Tibial nerve (tissue), 4 donors: ENCODE measurements at regions not wholly inside any gene's neighbourhood (a gene's known extent, or its start where the extent isn't known, plus 50 kb on each side); places are given as distances from the start of the nearest gene placed in this dataset.

Experiments
- DNase-seq, 2 donors: peaks; one replicate each; pipeline ENCODE4 v3.0.0-alpha.2; 2019; ENCODE audit warnings: low spot score in 2 of 2
- H3K27ac ChIP-seq, 4 donors: fragments of 200-600 bp; sonication (generic) in 3 of 4; one replicate each; pipeline ENCODE4 v1.5.1; 2017 to 2019; ENCODE audit warnings: mild to moderate bottlenecking in 1 of 4
- H3K27me3 ChIP-seq, 2 donors: fragments of 200-600 bp; sonication (generic) in 1 of 2; one replicate each; pipeline versions ENCODE4 v1.5.1 to v1.6.0; 2017 to 2019
- H3K36me3 ChIP-seq, 3 donors: fragments of 200-600 bp; sonication (generic); one replicate each; pipeline ENCODE4 v1.5.1; 2018 to 2019
- H3K4me1 ChIP-seq, 4 donors: fragments of 200-600 bp; sonication (generic) in 3 of 4; one replicate each; pipeline ENCODE4 v1.5.1; 2017 to 2019
- H3K4me3 ChIP-seq, 4 donors: fragments of 200-600 bp; sonication (generic) in 3 of 4; one replicate each; pipeline ENCODE4 v1.5.1; 2017 to 2019; ENCODE audit warnings: mild to moderate bottlenecking in 1 of 4, moderate library complexity in 1 of 4
- H3K9me3 ChIP-seq, 4 donors: fragments of 200-600 bp; sonication (generic) in 3 of 4; one replicate each; pipeline ENCODE4 v1.5.1; 2017 to 2019
- EP300 ChIP-seq, 2 donors: sonication (generic); formaldehyde crosslinking; IDR thresholded peaks; one replicate each; pipeline ENCODE4 v1.6.1; 2017; ENCODE audit warnings: antibody characterized with exemption in 2 of 2, mild to moderate bottlenecking in 1 of 2
- POLR2A ChIP-seq, 2 donors: fragments of 450-650 bp; IDR thresholded peaks; one replicate each; pipeline ENCODE4 v1.6.1; 2017; ENCODE audit warnings: antibody characterized with exemption in 2 of 2, mild to moderate bottlenecking in 2 of 2, moderate library complexity in 2 of 2
- WGBS, 2 donors: methylation state at CpG; one replicate each; pipeline ENCODE4 v1.1.5; 2018; 5-methylcytosine and 5-hydroxymethylcytosine counted together
- TF ChIP-seq, protein P1 (sequence below), 5 experiments: fragments of 200-600 bp in 3 of 5; fragments of 450-650 bp in 2 of 5; sonication (generic) in 3 of 5; IDR thresholded peaks; one replicate each; pipeline ENCODE4 v1.5.1; 2016 to 2019; ENCODE audit warnings: antibody characterized with exemption in 5 of 5, mild to moderate bottlenecking in 3 of 5, moderate library complexity in 2 of 5

DNA sequence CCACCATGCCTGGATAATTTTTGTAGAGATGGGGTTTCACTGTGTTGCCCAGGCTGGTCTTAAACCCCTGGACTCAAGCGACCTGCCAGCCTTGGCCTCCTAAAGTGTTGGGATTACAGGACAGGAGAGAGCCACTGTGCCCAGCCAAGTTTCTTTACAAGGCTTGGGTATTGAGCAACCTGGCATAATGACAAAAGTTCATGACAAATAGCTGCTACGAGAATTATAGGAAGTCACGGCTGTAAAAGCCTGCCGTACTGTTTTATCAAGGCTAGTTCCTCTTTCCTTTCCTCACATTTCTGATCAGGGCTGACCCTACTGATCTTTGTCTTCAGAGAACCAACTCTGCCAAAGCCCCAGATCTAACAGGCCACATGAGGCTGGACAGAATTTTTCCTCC, 490.4 kb upstream of the SPRED2 start:
- TF ChIP-seq POLR2A (IDR thresholded peaks at IDR 0.05) (no peak), EP300 (IDR thresholded peaks at IDR 0.05) (peak in 1 of 2 donors; percentile 35)
- Histone ChIP-seq H3K36me3 (no peaks in the 10 kb centered on the region), H3K4me1 (no peaks in the 10 kb centered on the region), H3K27ac (no peak overlapping the region), H3K4me3 (no peak overlapping the region), H3K27me3 (no peaks in the 10 kb centered on the region), H3K9me3 (no peaks in the 10 kb centered on the region)
- 52 to 53% methylated on average over 4 of the region's 4 CpGs for WGBS, 2 donors
- peak in 1 of 2 donors; percentile 57 for DNase-seq

DNA sequence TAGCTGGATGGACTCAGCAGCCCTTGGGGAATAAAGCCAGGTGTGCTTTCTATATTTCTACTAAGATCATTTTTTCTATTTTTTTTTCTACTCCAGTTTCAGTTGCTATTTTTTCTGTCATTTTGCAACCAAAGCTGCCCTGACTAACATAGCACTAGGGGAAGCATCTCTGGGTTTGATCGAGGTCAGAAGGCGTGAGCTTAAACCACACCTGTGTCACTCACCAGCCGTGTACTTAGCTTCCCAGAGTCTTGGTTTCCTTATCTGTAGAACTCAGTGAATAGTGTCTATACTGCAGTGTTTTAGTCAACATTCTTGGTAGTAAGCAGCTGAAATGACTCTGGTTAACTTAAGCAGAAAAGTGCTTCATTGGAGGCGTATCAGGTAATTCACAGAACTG, 489.6 kb upstream of the SPRED2 start:
- Histone ChIP-seq H3K9me3 (no peaks in the 10 kb centered on the region), H3K27me3 (no peaks in the 10 kb centered on the region), H3K4me3 (no peak overlapping the region), H3K27ac (no peak overlapping the region), H3K36me3 (no peaks in the 10 kb centered on the region), H3K4me1 (no peaks in the 10 kb centered on the region)
- DNase-seq: no peak
- TF ChIP-seq, protein P1, sequence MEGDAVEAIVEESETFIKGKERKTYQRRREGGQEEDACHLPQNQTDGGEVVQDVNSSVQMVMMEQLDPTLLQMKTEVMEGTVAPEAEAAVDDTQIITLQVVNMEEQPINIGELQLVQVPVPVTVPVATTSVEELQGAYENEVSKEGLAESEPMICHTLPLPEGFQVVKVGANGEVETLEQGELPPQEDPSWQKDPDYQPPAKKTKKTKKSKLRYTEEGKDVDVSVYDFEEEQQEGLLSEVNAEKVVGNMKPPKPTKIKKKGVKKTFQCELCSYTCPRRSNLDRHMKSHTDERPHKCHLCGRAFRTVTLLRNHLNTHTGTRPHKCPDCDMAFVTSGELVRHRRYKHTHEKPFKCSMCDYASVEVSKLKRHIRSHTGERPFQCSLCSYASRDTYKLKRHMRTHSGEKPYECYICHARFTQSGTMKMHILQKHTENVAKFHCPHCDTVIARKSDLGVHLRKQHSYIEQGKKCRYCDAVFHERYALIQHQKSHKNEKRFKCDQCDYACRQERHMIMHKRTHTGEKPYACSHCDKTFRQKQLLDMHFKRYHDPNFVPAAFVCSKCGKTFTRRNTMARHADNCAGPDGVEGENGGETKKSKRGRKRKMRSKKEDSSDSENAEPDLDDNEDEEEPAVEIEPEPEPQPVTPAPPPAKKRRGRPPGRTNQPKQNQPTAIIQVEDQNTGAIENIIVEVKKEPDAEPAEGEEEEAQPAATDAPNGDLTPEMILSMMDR (IDR thresholded peaks at IDR 0.05): no peak
- 61 to 90% methylated on average over 4 of the region's 4 CpGs for WGBS, 2 donors

DNA sequence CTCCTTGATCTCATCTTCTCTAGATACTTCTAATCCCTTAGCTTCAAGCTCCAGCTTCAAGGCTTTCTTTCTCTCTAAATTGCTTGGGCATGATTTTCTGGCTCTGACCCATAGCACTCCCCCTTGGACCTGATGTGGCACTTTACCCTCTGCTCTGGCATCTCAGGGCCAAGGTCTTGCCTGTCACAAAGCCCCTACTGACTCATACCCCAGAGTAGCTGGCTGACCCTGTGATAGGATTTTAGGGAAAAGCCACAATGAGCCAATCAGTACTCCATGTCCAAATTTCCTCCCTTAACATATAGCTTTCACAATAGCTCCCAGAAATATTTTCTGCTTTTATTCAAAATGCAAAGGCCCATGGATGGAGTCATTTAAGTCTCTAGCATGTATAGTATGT, 488.7 kb upstream of the SPRED2 start:
- Histone ChIP-seq H3K4me1 (no peaks in the 10 kb centered on the region), H3K4me3 (no peak overlapping the region), H3K9me3 (no peaks in the 10 kb centered on the region), H3K27ac (no peak overlapping the region), H3K27me3 (no peaks in the 10 kb centered on the region), H3K36me3 (no peaks in the 10 kb centered on the region)
- DNase-seq: no peak
- TF ChIP-seq POLR2A (IDR thresholded peaks at IDR 0.05): no peak
- TF ChIP-seq, protein P1 (IDR thresholded peaks at IDR 0.05): no peak
- TF ChIP-seq EP300 (IDR thresholded peaks at IDR 0.05): no peak

DNA sequence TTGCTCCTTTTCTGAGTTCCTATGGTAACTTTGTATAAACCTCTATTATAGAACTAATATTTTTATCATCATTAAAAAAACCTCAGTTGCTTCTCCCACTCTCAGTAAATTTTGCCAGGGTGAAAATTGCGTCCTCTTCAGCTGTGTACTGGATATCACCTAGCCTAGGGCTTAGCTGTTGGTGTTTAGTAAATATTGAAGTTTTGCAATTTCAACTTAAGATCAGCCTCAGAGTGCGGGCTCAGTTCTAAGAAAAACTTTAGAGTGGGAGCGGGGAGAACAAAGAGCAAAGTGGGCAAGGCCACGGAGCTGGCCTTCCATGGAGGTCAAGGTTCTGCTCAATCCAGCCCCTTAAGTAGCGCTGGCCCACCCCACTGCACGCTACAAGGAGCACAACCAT, 488.3 kb upstream of the SPRED2 start:
- no peak for DNase-seq
- Histone ChIP-seq H3K4me1 (no peaks in the 10 kb centered on the region), H3K27me3 (no peaks in the 10 kb centered on the region), H3K4me3 (no peak overlapping the region), H3K36me3 (no peaks in the 10 kb centered on the region), H3K9me3 (no peaks in the 10 kb centered on the region), H3K27ac (no peak overlapping the region)
- 74 to 81% methylated on average over 6 of the region's 6 CpGs for WGBS, 2 donors
- TF ChIP-seq, protein P1 (IDR thresholded peaks at IDR 0.05): no peak
- no peak for TF ChIP-seq EP300 (IDR thresholded peaks at IDR 0.05)
- TF ChIP-seq POLR2A (IDR thresholded peaks at IDR 0.05): no peak

DNA sequence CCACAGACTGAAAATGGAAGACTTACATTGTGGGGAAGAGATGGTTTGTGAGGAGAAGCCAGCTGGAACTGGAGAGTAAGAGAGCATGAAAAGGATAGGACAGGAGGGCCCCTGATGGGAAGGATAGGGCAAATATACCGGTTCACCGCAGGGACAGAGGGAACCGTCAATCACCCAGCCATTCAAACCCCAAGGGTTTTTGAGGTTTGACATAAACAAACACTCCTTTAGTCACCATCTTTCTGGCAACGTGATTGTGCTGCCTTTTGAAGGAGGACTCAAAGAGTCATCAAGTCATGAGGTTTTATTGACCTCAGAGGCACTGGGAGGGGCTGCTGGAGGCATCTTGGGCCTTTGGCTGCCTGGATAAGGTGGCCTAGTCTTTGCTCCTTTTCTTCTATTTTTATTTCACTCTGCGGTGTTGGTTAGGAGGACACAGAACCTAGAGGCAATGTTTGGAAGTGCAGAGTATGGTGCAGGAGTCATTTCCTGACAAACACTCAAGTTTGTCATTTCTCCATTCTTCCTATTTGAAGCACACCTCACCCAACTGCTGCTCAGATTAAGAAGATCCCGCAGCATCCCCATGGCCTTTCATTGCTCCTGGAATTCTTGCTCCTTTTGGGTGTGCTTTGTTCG, 487.3 kb upstream of the SPRED2 start:
- H3K27me3 ChIP-seq: no peaks in the 10 kb centered on the region
- no peak for TF ChIP-seq POLR2A (IDR thresholded peaks at IDR 0.05)
- TF ChIP-seq, protein P1 (IDR thresholded peaks at IDR 0.05): no peak
- no peak for TF ChIP-seq EP300 (IDR thresholded peaks at IDR 0.05)
- no peak for DNase-seq

DNA sequence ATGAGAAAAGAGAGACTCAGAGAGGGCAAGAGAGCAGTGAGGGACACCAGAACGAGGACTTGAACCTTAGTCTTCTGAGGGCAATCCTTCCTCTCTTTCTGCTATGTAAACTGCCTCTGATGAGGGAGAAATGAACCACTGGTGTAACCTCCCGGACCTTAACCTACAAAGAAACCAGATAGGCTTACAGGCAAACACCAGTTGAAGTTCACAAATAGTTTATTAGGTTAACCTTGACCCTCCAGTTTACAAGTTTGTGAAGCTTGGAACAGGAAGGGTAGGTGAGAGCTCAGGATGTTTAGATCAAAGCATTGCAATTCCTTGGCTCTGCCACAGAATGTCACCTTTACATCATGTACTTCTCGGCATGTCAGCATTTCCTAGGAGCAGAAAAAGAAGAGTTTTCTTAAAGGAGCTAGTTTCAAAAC, 486.4 kb upstream of the SPRED2 start:
- Histone ChIP-seq H3K27me3 (no peaks in the 10 kb centered on the region), H3K36me3 (no peaks in the 10 kb centered on the region), H3K27ac (no peak overlapping the region), H3K9me3 (no peaks in the 10 kb centered on the region), H3K4me3 (no peak overlapping the region), H3K4me1 (no peaks in the 10 kb centered on the region)
- WGBS, 2 donors: 74 to 89% methylated on average over 3 of the region's 3 CpGs
- DNase-seq: no peak
- TF ChIP-seq, protein P1 (IDR thresholded peaks at IDR 0.05): no peak
- TF ChIP-seq EP300 (IDR thresholded peaks at IDR 0.05): no peak
- no peak for TF ChIP-seq POLR2A (IDR thresholded peaks at IDR 0.05)

More for the DNA sequence above, 487.3 kb upstream of the SPRED2 start:
- Histone ChIP-seq H3K4me3 (no peak overlapping the region), H3K9me3 (no peaks in the 10 kb centered on the region), H3K4me1 (no peaks in the 10 kb centered on the region), H3K36me3 (no peaks in the 10 kb centered on the region), H3K27ac (no peak overlapping the region)
- 70 to 71% methylated on average over 7 of the region's 7 CpGs for WGBS, 2 donors
